ENCODE measurements at regions not wholly inside any gene's neighbourhood (a gene's known extent, or its start where the extent isn't known, plus 50 kb on each side); places are given as distances from the start of the nearest gene placed in this dataset.

DNA sequence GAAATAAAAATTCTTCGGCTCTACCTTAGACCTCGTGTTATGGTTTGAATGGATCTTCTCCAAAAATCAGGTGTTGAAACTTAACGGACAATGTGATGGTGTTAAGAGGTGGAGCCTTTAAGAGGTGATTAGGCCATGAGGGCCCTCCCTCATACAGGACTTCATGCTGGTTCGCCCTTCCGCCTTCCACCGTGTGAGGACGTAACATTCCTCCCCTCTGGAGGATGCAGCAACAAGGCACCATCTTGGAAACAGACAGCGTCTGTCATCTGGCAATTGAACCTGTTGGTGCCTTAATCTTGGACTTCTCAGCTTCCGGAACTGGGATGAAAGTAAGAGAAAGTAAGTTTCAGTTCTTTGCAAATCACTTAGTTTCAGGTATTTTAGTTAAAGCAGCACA is 126.3 kb upstream of the SPRED2 start:
- TF ChIP-seq MAX (IDR thresholded peaks at IDR 0.05) (no peak), EP300 (IDR thresholded peaks at IDR 0.05; ENCODE audit: borderline replicate concordance) (no peak), CEBPB (IDR thresholded peaks at IDR 0.05) (no peak), TCF12 (IDR thresholded peaks at IDR 0.05; ENCODE audit: low read depth) (no peak), EGR1 (IDR thresholded peaks at IDR 0.05) (no peak), FOXM1 (IDR thresholded peaks at IDR 0.05; ENCODE audit: borderline replicate concordance, low read depth) (no peak), NFIC (IDR thresholded peaks at IDR 0.05) (no peak), YY1 (IDR thresholded peaks at IDR 0.05; ENCODE audit: low read depth) (no peak)
- TF ChIP-seq, protein P1, sequence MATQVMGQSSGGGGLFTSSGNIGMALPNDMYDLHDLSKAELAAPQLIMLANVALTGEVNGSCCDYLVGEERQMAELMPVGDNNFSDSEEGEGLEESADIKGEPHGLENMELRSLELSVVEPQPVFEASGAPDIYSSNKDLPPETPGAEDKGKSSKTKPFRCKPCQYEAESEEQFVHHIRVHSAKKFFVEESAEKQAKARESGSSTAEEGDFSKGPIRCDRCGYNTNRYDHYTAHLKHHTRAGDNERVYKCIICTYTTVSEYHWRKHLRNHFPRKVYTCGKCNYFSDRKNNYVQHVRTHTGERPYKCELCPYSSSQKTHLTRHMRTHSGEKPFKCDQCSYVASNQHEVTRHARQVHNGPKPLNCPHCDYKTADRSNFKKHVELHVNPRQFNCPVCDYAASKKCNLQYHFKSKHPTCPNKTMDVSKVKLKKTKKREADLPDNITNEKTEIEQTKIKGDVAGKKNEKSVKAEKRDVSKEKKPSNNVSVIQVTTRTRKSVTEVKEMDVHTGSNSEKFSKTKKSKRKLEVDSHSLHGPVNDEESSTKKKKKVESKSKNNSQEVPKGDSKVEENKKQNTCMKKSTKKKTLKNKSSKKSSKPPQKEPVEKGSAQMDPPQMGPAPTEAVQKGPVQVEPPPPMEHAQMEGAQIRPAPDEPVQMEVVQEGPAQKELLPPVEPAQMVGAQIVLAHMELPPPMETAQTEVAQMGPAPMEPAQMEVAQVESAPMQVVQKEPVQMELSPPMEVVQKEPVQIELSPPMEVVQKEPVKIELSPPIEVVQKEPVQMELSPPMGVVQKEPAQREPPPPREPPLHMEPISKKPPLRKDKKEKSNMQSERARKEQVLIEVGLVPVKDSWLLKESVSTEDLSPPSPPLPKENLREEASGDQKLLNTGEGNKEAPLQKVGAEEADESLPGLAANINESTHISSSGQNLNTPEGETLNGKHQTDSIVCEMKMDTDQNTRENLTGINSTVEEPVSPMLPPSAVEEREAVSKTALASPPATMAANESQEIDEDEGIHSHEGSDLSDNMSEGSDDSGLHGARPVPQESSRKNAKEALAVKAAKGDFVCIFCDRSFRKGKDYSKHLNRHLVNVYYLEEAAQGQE (IDR thresholded peaks at IDR 0.05; ENCODE audit: low read depth): no peak
